H1 (cell line): ENCODE measurements at regions not wholly inside any gene's neighbourhood (a gene's known extent, or its start where the extent isn't known, plus 50 kb on each side); places are given as distances from the start of the nearest gene placed in this dataset.

ENCODE experiments used
- CTCF ChIA-PET: fragments of 300-600 bp; sonication (Branson Sonifier 250); formaldehyde crosslinking; loops from one replicate; lab custom pipeline; 2021; ENCODE audit not compliant: partially characterized antibody; lab: Charles Lee
- POLR2A ChIA-PET: fragments of 300-600 bp; sonication (Branson Sonifier 250); formaldehyde crosslinking; loops from one replicate; lab custom pipeline; 2021; ENCODE audit warnings: inconsistent platforms; ENCODE audit not compliant: partially characterized antibody; lab: Charles Lee
- DNase-seq, 2 experiments: peaks; one replicate each; pipeline versions ENCODE4 v3.0.0 to v3.0.0-alpha.2; 2010 to 2022; ENCODE audit warnings: low spot score in 2 of 2, low read depth in 1 of 2, mixed read lengths in 1 of 2
- FAIRE-seq: peaks from 2 replicates; lab custom pipeline; 2011; peaks lifted over from hg19 to GRCh38; lab: Jason Lieb, UNC
- H2AFZ ChIP-seq: 2 replicates; pipeline ENCODE4 v1.8.1; 2012; ENCODE audit warnings: low read length, inconsistent platforms
- H2AK5ac ChIP-seq: 2 replicates; pipeline ENCODE4 v1.6.1; 2013; ENCODE audit warnings: low read depth, low read length
- H2BK120ac ChIP-seq: replicated peaks from 2 replicates; pipeline ENCODE3; 2013; ENCODE audit warnings: low read depth, low read length, inconsistent platforms
- H2BK12ac ChIP-seq: 2 replicates; pipeline ENCODE4 v1.6.1; 2013; ENCODE audit warnings: low read depth, low read length
- H2BK15ac ChIP-seq: 2 replicates; pipeline ENCODE4 v1.6.1; 2013; ENCODE audit warnings: low read length
- H2BK20ac ChIP-seq: 2 replicates; pipeline ENCODE4 v1.6.1; 2013; ENCODE audit warnings: low read length
- H2BK5ac ChIP-seq: 2 replicates; pipeline ENCODE4 v1.6.1; 2013; ENCODE audit warnings: low read depth, low read length
- H3K14ac ChIP-seq: 2 replicates; pipeline ENCODE4 v1.6.1; 2013; ENCODE audit warnings: inconsistent platforms; ENCODE audit not compliant: insufficient read length
- H3K18ac ChIP-seq: 2 replicates; pipeline ENCODE4 v1.6.1; 2013; ENCODE audit warnings: low read length; ENCODE audit errors: extremely low read depth
- H3K23ac ChIP-seq: 2 replicates; pipeline ENCODE4 v1.6.1; 2013; ENCODE audit warnings: inconsistent platforms; ENCODE audit not compliant: insufficient read length
- H3K23me2 ChIP-seq: 2 replicates; pipeline ENCODE4 v1.6.1; 2013; ENCODE audit warnings: low read depth, low read length
- H3K27ac ChIP-seq: 2 replicates; pipeline ENCODE4 v1.6.1; 2011; ENCODE audit warnings: low read depth, low read length, inconsistent platforms
- H3K27me3 ChIP-seq, 4 experiments: replicated peaks in 1 of 4; 1 replicate in 1 of 4; 2 replicates in 3 of 4; pipeline versions ENCODE4 v1.6.1 to v1.8.1; 2011 to 2013; ENCODE audit warnings: low read length in 3 of 4, mild to moderate bottlenecking in 3 of 4, inconsistent platforms in 2 of 4, mixed read lengths in 2 of 4, moderate library complexity in 1 of 4; ENCODE audit not compliant: control insufficient read depth in 3 of 4, insufficient read depth in 3 of 4; ENCODE audit errors: extremely low read depth in 1 of 4
- H3K36me3 ChIP-seq, 4 experiments: 2 replicates each; pipeline versions ENCODE4 v1.6.1 to v1.8.1; 2011 to 2013; ENCODE audit warnings: mild to moderate bottlenecking in 4 of 4, low read length in 3 of 4, moderate library complexity in 2 of 4, control low read depth in 1 of 4, inconsistent platforms in 1 of 4; ENCODE audit not compliant: insufficient read depth in 4 of 4, control insufficient read depth in 2 of 4
- H3K4ac ChIP-seq: replicated peaks from 2 replicates; pipeline ENCODE3; 2013; ENCODE audit warnings: low read length, low read depth, mixed read lengths, inconsistent platforms; ENCODE audit not compliant: insufficient read length
- H3K4me1 ChIP-seq, 4 experiments: replicated peaks in 1 of 4; 1 replicate in 1 of 4; 2 replicates in 3 of 4; pipeline versions ENCODE4 v1.6.1 to v1.8.1; 2011 to 2013; ENCODE audit warnings: low read length in 3 of 4, inconsistent platforms in 2 of 4, mixed read lengths in 1 of 4; ENCODE audit not compliant: insufficient read depth in 4 of 4, control insufficient read depth in 3 of 4
- H3K4me2 ChIP-seq, 2 experiments: 2 replicates each; pipeline versions ENCODE4 v1.6.1 to v1.8.1; 2011 to 2013; ENCODE audit warnings: low read depth in 2 of 2, low read length in 2 of 2, control low read depth in 1 of 2, inconsistent platforms in 1 of 2, mild to moderate bottlenecking in 1 of 2; ENCODE audit not compliant: insufficient read depth in 1 of 2
- H3K4me3 ChIP-seq, 4 experiments: fragments of 200-600, 300-600 bp in 1 of 4; sonication (generic), shearing (Covaris generic), sonication (Bioruptor Twin) in 1 of 4; 2 replicates each; pipeline versions ENCODE4 v1.5.1 to v1.8.1; 2011 to 2016; ENCODE audit warnings: low read length in 4 of 4, low read depth in 3 of 4, control low read depth in 2 of 4, inconsistent platforms in 2 of 4, mild to moderate bottlenecking in 2 of 4, mixed read lengths in 1 of 4, moderate library complexity in 1 of 4; ENCODE audit not compliant: insufficient read depth in 2 of 4; ENCODE audit errors: extremely low read depth in 1 of 4
- H3K56ac ChIP-seq: replicated peaks from 2 replicates; pipeline ENCODE3; 2013; ENCODE audit warnings: low read depth, mild to moderate bottlenecking, mixed read lengths, low read length, inconsistent platforms; ENCODE audit not compliant: insufficient read length
- H3K79me1 ChIP-seq: 2 replicates; pipeline ENCODE4 v1.6.1; 2013; ENCODE audit warnings: low read depth, low read length, control low read depth
- H3K79me2 ChIP-seq, 2 experiments: 2 replicates each; pipeline versions ENCODE4 v1.6.1 to v1.8.1; 2012 to 2013; ENCODE audit warnings: low read length in 2 of 2, mild to moderate bottlenecking in 2 of 2, inconsistent platforms in 1 of 2; ENCODE audit not compliant: insufficient read depth in 2 of 2, control insufficient read depth in 1 of 2
- H3K9ac ChIP-seq, 4 experiments: replicated peaks in 1 of 4; 1 replicate in 1 of 4; 2 replicates in 3 of 4; pipeline versions ENCODE4 v1.6.1 to v1.8.1; 2011 to 2013; ENCODE audit warnings: low read depth in 3 of 4, low read length in 3 of 4, control low read depth in 2 of 4, mild to moderate bottlenecking in 2 of 4, moderate library complexity in 2 of 4, inconsistent platforms in 1 of 4; ENCODE audit errors: extremely low read depth in 1 of 4
- H3K9me3 ChIP-seq, 2 experiments: 2 replicates each; pipeline versions ENCODE4 v1.6.1 to v1.8.1; 2012 to 2013; ENCODE audit warnings: mild to moderate bottlenecking in 2 of 2, moderate library complexity in 2 of 2, control low read depth in 1 of 2, inconsistent platforms in 1 of 2, low read depth in 1 of 2, low read length in 1 of 2, mixed read lengths in 1 of 2; ENCODE audit not compliant: insufficient read depth in 2 of 2
- H4K20me1 ChIP-seq, 2 experiments: replicated peaks in 1 of 2; 2 replicates each; pipeline versions ENCODE3 to v1.8.1; 2011 to 2013; ENCODE audit warnings: inconsistent platforms in 2 of 2, low read length in 2 of 2, mild to moderate bottlenecking in 1 of 2; ENCODE audit not compliant: insufficient read depth in 2 of 2, control insufficient read depth in 1 of 2
- H4K5ac ChIP-seq: 2 replicates; pipeline ENCODE4 v1.6.1; 2013; ENCODE audit warnings: low read length, low read depth, mixed read lengths, inconsistent platforms; ENCODE audit not compliant: insufficient read length
- H4K8ac ChIP-seq: 2 replicates; pipeline ENCODE4 v1.8.0; 2013; ENCODE audit warnings: mild to moderate bottlenecking, moderate library complexity, low read length, inconsistent platforms; ENCODE audit not compliant: insufficient read depth; ENCODE audit errors: extremely low read depth
- H4K91ac ChIP-seq: replicated peaks from 2 replicates; pipeline ENCODE3; 2013; ENCODE audit warnings: low read length, mixed read lengths, inconsistent platforms; ENCODE audit not compliant: insufficient read length
- BCL11A ChIP-seq, 2 experiments: IDR thresholded peaks; one replicate each; pipeline ENCODE4 v1.6.1; 2011; ENCODE audit warnings: low read depth in 2 of 2, low read length in 2 of 2, mild to moderate bottlenecking in 2 of 2
- CTCF ChIP-seq, 3 experiments: IDR thresholded peaks; 1 replicate in 2 of 3; 2 replicates in 1 of 3; pipeline versions ENCODE4 v1.5.1 to v1.6.1; 2011; ENCODE audit warnings: low read length in 3 of 3, mild to moderate bottlenecking in 3 of 3, inconsistent platforms in 2 of 3, low read depth in 1 of 3, moderate library complexity in 1 of 3; ENCODE audit not compliant: insufficient read depth in 1 of 3; ENCODE audit errors: control extremely low read depth in 1 of 3
- JUN ChIP-seq: IDR thresholded peaks from 2 replicates; pipeline ENCODE4 v1.6.1; 2011; ENCODE audit warnings: low read depth, mild to moderate bottlenecking, improper control_type of control experiment, low read length
- NRF1 ChIP-seq: IDR thresholded peaks from 2 replicates; pipeline ENCODE4 v1.6.1; 2011; ENCODE audit warnings: mild to moderate bottlenecking, low read depth, low read length, improper control_type of control experiment
- PHF8 ChIP-seq: fragments of 200-600 bp; sonication (generic); conservative IDR thresholded peaks from 2 replicates; pipeline ENCODE4 v1.7.1; 2012; ENCODE audit warnings: low read depth, mild to moderate bottlenecking, inconsistent platforms, low read length, moderate library complexity
- RBBP5 ChIP-seq: IDR thresholded peaks from 2 replicates; pipeline ENCODE4 v1.7.1; 2012; ENCODE audit warnings: low read depth, mild to moderate bottlenecking, inconsistent platforms, low read length, moderate library complexity, borderline replicate concordance
- RFX5 ChIP-seq: IDR thresholded peaks from 2 replicates; pipeline ENCODE4 v1.6.1; 2011; ENCODE audit warnings: low read depth, low read length, improper control_type of control experiment, borderline replicate concordance
- RXRA ChIP-seq: IDR thresholded peaks from 2 replicates; pipeline ENCODE4 v1.6.1; 2011; ENCODE audit warnings: low read depth, mild to moderate bottlenecking, low read length, moderate library complexity; ENCODE audit not compliant: insufficient read depth
- SIX5 ChIP-seq: IDR thresholded peaks from 2 replicates; pipeline ENCODE4 v1.6.1; 2011; ENCODE audit warnings: mild to moderate bottlenecking, low read depth, low read length
- WGBS, 2 experiments: shearing (Covaris generic) in 1 of 2; methylation state at CpG; one replicate each; pipeline versions ENCODE4 v1.1.6 to v1.1.7; 2013 to 2015; ENCODE audit warnings: low lambda C conversion rate in 2 of 2, mixed read lengths in 2 of 2, inconsistent platforms in 1 of 2, low coverage in 1 of 2, missing lambda C conversion rate in 1 of 2; ENCODE audit not compliant: insufficient replicate concordance in 2 of 2, insufficient coverage in 1 of 2, insufficient read length in 1 of 2; ENCODE audit errors: extremely low coverage in 1 of 2, missing lambda C conversion rate in 1 of 2; 5-methylcytosine and 5-hydroxymethylcytosine counted together

- H2BK12ac ChIP-seq: peak overlapping the region; percentile 75; the same call in 1 of the 2 replicates
Measured at GRCh38 chr16:85171004-85171758, 58.9 kb upstream of the CIBAR2 start.

More at GRCh38 chr16:85171004-85171758, 58.9 kb upstream of the CIBAR2 start:
- Histone ChIP-seq H3K23me2 (peaks cover 6% of the 10 kb centered on the region; the same call in 1 of the 2 replicates), H4K91ac (no peak overlapping the region), H3K27ac (no peak overlapping the region), H3K23ac (no peak overlapping the region), H3K18ac (no peak overlapping the region), H2BK15ac (no peak overlapping the region), H2BK5ac (no peak overlapping the region), H3K9ac (no peak overlapping the region), H2BK120ac (no peak overlapping the region), H3K56ac (no peak overlapping the region), H3K27me3 (peaks cover 1 to 22% (median 15%) of the 10 kb centered on the region in 4 experiments; a peak in 6 of 7 replicates), H2BK20ac (no peak overlapping the region), H3K36me3 (no peaks in the 10 kb centered on the region), H4K20me1 (peaks cover 21 to 26% of the 10 kb centered on the region in 2 experiments), H4K5ac (no peak overlapping the region), H3K79me2 (peaks cover 0 to 21% of the 10 kb centered on the region in 2 experiments; a peak in 1 of 4 replicates), H3K4me1 (peaks cover 6 to 46% (median 21%) of the 10 kb centered on the region in 4 experiments), H3K79me1 (peaks cover 5% of the 10 kb centered on the region; the same call in 1 of the 2 replicates), H3K9me3 (no peaks in the 10 kb centered on the region), H4K8ac (peak overlapping the region; percentile 87; the same call in 1 of the 2 replicates), H3K14ac (no peak overlapping the region), H3K4me2 (no peak overlapping the region; a peak in 2 of 4 replicates), H3K4me3 (no peak overlapping the region), H2AK5ac (no peak overlapping the region), H3K4ac (no peak overlapping the region), H2AFZ (no peak overlapping the region)
- DNase-seq (no peak), FAIRE-seq (no peak)
- TF ChIP-seq PHF8: no peak
- no peak for TF ChIP-seq CTCF (IDR thresholded peaks at IDR 0.05; ENCODE audit: control extremely low read depth in 1 of 3, insufficient read depth in 1 of 3, low read depth in 1 of 3, low read length in 3 of 3)
- no peak for TF ChIP-seq BCL11A (IDR thresholded peaks at IDR 0.05; ENCODE audit: low read depth in 2 of 2, low read length in 2 of 2)
- TF ChIP-seq RXRA: no peak
- TF ChIP-seq RFX5: no peak
- TF ChIP-seq NRF1: no peak
- TF ChIP-seq RBBP5: no peak
- no peak for TF ChIP-seq JUN
- no peak for TF ChIP-seq SIX5
- ChIA-PET POLR2A (interaction anchor here (0.6 to 4.4 kb wide), 3 partner anchors 13 to 116 kb away, joined by 3 to 18 read pairs (median 4); no protein-coding TSS in a partner anchor), CTCF (interaction anchor here (0.8 to 6.9 kb wide), 14 partner anchors 9 to 134 kb away, joined by 3 to 39 read pairs (median 4); no protein-coding TSS in a partner anchor)
- WGBS, 2 experiments: 94% methylated on average over 39 of the region's 44 CpGs; no CpG with 5 or more reads in 1 of the 2 experiments
